ENCODE measurements at regions not wholly inside any gene's neighbourhood (a gene's known extent, or its start where the extent isn't known, plus 50 kb on each side); places are given as distances from the start of the nearest gene placed in this dataset.
A peak's percentile ranks its signal among the peaks of the same experiment; 100 is the strongest.

DNA sequence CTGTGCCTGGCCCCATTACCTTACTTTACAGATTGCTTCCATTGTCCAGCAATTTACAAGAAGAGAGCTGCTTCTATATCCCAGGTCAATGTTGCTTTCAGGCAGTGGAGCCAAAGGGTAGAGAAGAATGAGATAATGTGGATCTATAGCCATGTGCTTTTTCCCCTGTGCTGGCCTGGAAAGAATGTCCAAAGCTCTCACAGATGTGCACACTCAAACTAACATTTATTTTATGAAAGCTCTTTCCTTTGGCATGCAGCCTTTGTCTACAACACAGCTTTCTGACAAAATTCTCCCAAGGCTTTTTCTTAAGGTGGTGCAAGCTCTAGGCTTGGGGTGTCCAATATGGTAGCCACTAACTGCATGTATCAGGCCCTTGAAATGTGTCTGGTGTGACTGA lies 217.3 kb downstream of the LRRC70 start:
- no peaks in the 10 kb centered on the region for H3K4me1 Mint-ChIP-seq (ENCODE audit: low read depth, unreplicated experiment)
- CTCF ChIA-PET, result interaction anchor here (0.6 kb wide), 1 partner anchor 166 kb away, joined by 3 read pairs; no protein-coding TSS in a partner anchor
- H3K9me3 Mint-ChIP-seq (ENCODE audit: low read depth, unreplicated experiment), result peaks cover 3% of the 10 kb centered on the region
- no TSS peak for BruUV-seq (replicated peaks)
- no peak overlapping the region for H3K4me3 Mint-ChIP-seq (ENCODE audit: low read depth, unreplicated experiment)
- H3K36me3 Mint-ChIP-seq (ENCODE audit: insufficient read depth, unreplicated experiment), result no peaks in the 10 kb centered on the region
- H3K27me3 Mint-ChIP-seq (ENCODE audit: unreplicated experiment), result no peaks in the 10 kb centered on the region
- DNase-seq, result no peak
- intact Hi-C loops (cut with micrococcal nuclease; ENCODE audit: unreplicated experiment), result no loop called here
- no peak for TF ChIP-seq CTCF (IDR thresholded peaks at IDR 0.05; ENCODE audit: unreplicated experiment)
- no peak overlapping the region for H3K27ac Mint-ChIP-seq (ENCODE audit: unreplicated experiment)

GRCh38 chr5:62794456-62794855 lies 215.8 kb downstream of the LRRC70 start:
- Mint-ChIP-seq H3K4me3 (ENCODE audit: low read depth, unreplicated experiment) (no peak overlapping the region), H3K4me1 (ENCODE audit: low read depth, unreplicated experiment) (no peaks in the 10 kb centered on the region), H3K27me3 (ENCODE audit: unreplicated experiment) (no peaks in the 10 kb centered on the region), H3K9me3 (ENCODE audit: low read depth, unreplicated experiment) (peaks cover 3% of the 10 kb centered on the region), H3K27ac (ENCODE audit: unreplicated experiment) (no peak overlapping the region), H3K36me3 (ENCODE audit: insufficient read depth, unreplicated experiment) (no peaks in the 10 kb centered on the region)
- no TSS peak for BruUV-seq (replicated peaks)
- CTCF ChIA-PET, result no interaction called here
- no peak for DNase-seq
- intact Hi-C loops (cut with micrococcal nuclease; ENCODE audit: unreplicated experiment), result loop anchor here (5.0 kb wide), 2 partner anchors 308 to 1168 kb away; partner anchors contain the start of gene HTR1A
- TF ChIP-seq CTCF (IDR thresholded peaks at IDR 0.05; ENCODE audit: unreplicated experiment), result no peak

DNA sequence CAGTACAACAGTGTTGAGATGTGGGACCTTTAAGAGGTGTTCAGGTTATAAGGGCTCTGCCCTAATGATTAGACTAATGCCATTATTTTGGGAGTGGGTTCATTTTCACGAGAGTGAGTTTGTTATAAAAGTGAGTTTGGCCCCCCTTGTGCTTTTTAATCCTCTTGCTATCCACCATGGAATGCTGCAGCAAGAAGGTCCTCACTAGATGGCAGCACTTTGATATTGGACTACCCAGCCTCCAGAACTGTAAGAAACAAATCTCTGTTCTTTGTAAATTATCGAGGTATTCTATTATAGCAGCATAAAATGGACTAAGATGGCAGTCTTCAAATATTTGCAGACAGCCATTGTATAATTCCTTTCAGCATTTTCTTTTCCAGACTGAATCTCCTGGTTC lies 212.4 kb downstream of the LRRC70 start:
- peak; percentile 40 for TF ChIP-seq CTCF (IDR thresholded peaks at IDR 0.05; ENCODE audit: unreplicated experiment)
- no peaks in the 10 kb centered on the region for H3K4me1 Mint-ChIP-seq (ENCODE audit: low read depth, unreplicated experiment)
- BruUV-seq (replicated peaks), result no TSS peak
- H3K4me3 Mint-ChIP-seq (ENCODE audit: low read depth, unreplicated experiment), result no peak overlapping the region
- peaks cover 9% of the 10 kb centered on the region for H3K27me3 Mint-ChIP-seq (ENCODE audit: unreplicated experiment)
- H3K27ac Mint-ChIP-seq (ENCODE audit: unreplicated experiment), result no peak overlapping the region
- no peaks in the 10 kb centered on the region for H3K9me3 Mint-ChIP-seq (ENCODE audit: low read depth, unreplicated experiment)
- CTCF ChIA-PET, result no interaction called here
- peak; percentile 24 for DNase-seq
- H3K36me3 Mint-ChIP-seq (ENCODE audit: insufficient read depth, unreplicated experiment), result no peaks in the 10 kb centered on the region
- intact Hi-C loops (cut with micrococcal nuclease; ENCODE audit: unreplicated experiment), result loop anchor here (5.0 kb wide), 2 partner anchors 311 to 1171 kb away; partner anchors contain the start of gene HTR1A

DNA sequence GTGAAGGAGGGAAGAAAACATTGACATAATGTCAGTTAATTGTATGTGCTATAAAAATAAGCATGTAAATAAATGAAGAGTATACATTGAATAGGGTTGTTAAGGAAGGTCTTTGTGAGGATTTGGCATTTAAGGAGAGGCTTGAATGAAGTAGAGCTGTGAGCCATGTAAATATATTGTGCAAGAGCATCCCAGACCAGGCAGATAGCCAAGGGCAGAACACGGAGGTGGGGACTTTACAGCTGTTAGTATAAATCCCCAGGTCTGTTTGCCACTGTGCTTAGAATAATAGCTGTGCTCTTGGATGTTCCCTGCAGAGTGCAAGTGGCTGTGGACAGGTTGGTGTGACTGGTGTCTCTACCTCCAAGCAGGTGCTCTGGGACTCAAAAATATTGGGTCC lies 211.7 kb downstream of the LRRC70 start:
- CTCF ChIA-PET, result no interaction called here
- no peak overlapping the region for H3K4me3 Mint-ChIP-seq (ENCODE audit: low read depth, unreplicated experiment)
- no peak for TF ChIP-seq CTCF (IDR thresholded peaks at IDR 0.05; ENCODE audit: unreplicated experiment)

More for the DNA sequence above, 211.7 kb downstream of the LRRC70 start:
- H3K4me1 Mint-ChIP-seq (ENCODE audit: low read depth, unreplicated experiment), result no peaks in the 10 kb centered on the region
- no peaks in the 10 kb centered on the region for H3K9me3 Mint-ChIP-seq (ENCODE audit: low read depth, unreplicated experiment)
- DNase-seq, result no peak
- no peak overlapping the region for H3K27ac Mint-ChIP-seq (ENCODE audit: unreplicated experiment)
- peaks cover 9% of the 10 kb centered on the region for H3K27me3 Mint-ChIP-seq (ENCODE audit: unreplicated experiment)
- BruUV-seq (replicated peaks), result no TSS peak
- H3K36me3 Mint-ChIP-seq (ENCODE audit: insufficient read depth, unreplicated experiment), result no peaks in the 10 kb centered on the region
- intact Hi-C loops (cut with micrococcal nuclease; ENCODE audit: unreplicated experiment), result loop anchor here (5.0 kb wide), 2 partner anchors 312 to 1172 kb away; partner anchors contain the start of gene HTR1A

Measured in Calu3 (cell line).